HL-60 (cell line): ENCODE measurements at regions not wholly inside any gene's neighbourhood (a gene's known extent, or its start where the extent isn't known, plus 50 kb on each side); places are given as distances from the start of the nearest gene placed in this dataset.

Experiments
- CTCF ChIP-seq: IDR thresholded peaks from one replicate; pipeline ENCODE4 v1.5.1; 2011; ENCODE audit warnings: low read length, control low read depth, inconsistent platforms; ENCODE audit not compliant: insufficient read depth
- TF ChIP-seq, protein P1 (sequence below): IDR thresholded peaks from 2 replicates; pipeline ENCODE4 v1.6.1; 2012; ENCODE audit warnings: low read depth; ENCODE audit not compliant: insufficient replicate concordance

DNA sequence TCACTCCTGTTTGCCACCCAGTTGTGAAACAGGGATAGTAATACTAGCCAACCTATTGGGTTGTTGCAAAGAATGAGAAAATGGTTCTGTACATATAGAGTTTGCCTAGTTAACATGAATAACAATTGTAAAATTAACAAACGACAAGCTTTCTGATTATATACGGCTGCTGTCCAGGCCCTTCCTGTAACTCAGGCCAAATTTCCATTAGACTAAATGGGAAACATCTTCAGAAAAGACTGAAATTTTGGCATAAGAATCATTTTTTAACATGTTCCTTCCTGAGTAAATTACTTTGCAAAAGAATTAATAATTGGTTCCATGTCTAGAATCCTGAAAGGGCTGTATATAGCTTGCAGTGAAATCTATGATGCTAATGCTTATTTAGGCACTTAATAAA lies 117.7 kb upstream of the SATB2 start:
- TF ChIP-seq, protein P1, sequence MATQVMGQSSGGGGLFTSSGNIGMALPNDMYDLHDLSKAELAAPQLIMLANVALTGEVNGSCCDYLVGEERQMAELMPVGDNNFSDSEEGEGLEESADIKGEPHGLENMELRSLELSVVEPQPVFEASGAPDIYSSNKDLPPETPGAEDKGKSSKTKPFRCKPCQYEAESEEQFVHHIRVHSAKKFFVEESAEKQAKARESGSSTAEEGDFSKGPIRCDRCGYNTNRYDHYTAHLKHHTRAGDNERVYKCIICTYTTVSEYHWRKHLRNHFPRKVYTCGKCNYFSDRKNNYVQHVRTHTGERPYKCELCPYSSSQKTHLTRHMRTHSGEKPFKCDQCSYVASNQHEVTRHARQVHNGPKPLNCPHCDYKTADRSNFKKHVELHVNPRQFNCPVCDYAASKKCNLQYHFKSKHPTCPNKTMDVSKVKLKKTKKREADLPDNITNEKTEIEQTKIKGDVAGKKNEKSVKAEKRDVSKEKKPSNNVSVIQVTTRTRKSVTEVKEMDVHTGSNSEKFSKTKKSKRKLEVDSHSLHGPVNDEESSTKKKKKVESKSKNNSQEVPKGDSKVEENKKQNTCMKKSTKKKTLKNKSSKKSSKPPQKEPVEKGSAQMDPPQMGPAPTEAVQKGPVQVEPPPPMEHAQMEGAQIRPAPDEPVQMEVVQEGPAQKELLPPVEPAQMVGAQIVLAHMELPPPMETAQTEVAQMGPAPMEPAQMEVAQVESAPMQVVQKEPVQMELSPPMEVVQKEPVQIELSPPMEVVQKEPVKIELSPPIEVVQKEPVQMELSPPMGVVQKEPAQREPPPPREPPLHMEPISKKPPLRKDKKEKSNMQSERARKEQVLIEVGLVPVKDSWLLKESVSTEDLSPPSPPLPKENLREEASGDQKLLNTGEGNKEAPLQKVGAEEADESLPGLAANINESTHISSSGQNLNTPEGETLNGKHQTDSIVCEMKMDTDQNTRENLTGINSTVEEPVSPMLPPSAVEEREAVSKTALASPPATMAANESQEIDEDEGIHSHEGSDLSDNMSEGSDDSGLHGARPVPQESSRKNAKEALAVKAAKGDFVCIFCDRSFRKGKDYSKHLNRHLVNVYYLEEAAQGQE, result no peak
- no peak for TF ChIP-seq CTCF
